GM18505 (cell line): ENCODE measurements at regions not wholly inside any gene's neighbourhood (a gene's known extent, or its start where the extent isn't known, plus 50 kb on each side); places are given as distances from the start of the nearest gene placed in this dataset.

ENCODE experiments used
- ATAC-seq: cut with Tn5 transposase; IDR thresholded peaks from one replicate; pipeline ENCODE4 v1.9.1; 2021; ENCODE audit not compliant: unreplicated experiment
- POLR2A ChIP-seq: IDR thresholded peaks from 4 replicates; pipeline ENCODE4 v1.6.1; 2011; ENCODE audit warnings: borderline replicate concordance; ENCODE audit not compliant: insufficient read depth, insufficient read length; ENCODE audit errors: extremely low read depth

DNA sequence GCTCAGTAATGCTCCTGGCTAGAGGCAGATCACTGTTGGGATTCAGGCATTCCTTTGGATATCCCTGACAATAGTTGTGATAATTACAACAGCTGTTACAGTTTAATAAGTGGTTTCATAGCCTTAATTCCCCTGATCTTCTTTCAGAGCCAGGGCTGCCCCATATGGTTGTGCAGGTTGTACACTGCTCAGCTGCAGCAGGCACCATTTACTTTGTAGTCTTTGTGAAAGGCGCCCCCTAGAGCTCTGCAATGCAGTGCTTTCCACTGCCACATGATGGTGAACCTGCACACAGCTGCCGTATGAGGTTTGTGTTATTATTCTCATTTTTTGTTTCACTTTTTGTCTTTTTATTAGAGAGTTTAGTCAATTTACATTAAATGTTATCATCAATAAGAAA, 239.1 kb downstream of the KCNS3 start:
- no peak for TF ChIP-seq POLR2A

DNA sequence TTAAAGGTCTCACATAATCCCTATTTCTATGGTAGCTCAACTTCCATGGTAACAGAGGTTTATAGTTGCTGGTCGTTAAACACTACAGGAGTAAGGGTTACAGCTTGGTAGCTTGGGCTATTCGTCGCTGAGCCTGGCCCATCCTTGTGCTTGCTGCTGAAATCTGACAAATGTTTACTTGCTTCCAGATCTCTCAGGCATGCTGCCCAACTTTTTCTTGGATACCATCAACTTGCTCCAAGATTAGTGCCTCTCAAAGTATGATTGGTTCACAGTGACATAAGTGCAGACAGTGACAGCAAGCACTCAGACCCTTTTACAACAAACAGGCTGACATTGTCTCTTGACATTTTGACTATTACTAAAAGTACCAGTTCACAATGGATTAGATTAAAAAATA, 231.8 kb downstream of the KCNS3 start:
- ATAC-seq = no peak
- TF ChIP-seq POLR2A = no peak

More for the DNA sequence above, 239.1 kb downstream of the KCNS3 start:
- peak; percentile 92 for ATAC-seq

DNA sequence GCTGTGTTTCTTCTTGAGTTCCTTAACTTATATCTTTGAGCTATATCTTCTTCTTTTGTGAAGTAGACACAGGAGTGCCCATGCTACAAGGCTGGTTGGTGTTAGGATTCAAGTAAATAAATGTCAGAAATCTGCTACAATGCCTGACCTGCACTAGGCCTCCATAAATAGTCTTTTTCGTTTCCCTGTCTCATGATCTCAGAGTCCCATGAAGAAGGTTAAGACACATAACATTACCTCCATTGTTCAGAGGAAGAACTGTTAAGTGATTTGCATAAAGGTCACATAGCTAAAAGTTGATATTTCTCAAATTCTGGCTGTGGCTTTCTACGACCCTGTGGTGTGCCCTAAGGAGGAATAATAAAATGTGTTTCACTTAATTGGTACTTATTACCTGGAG, 228.4 kb downstream of the KCNS3 start:
- no peak for ATAC-seq
- no peak for TF ChIP-seq POLR2A

DNA sequence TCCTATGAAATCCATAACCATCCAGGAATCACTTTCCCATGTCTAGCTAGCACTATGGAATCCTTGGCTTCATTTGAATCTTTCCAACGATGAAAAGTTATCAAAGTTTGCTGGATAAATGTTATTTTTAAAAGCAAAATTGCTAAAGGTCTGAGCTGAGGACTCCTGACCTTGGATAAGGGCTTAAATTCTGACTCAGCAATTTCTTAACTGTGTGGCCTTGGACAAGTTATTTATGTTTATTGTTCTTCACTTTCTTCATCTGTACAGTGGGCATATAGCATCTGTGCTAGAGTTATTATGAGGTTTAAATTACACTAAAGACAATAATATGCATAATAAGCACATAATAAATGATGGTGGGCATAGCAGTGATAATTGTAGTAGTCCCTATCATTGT, 227.5 kb downstream of the KCNS3 start:
- ATAC-seq = no peak
- no peak for TF ChIP-seq POLR2A

DNA sequence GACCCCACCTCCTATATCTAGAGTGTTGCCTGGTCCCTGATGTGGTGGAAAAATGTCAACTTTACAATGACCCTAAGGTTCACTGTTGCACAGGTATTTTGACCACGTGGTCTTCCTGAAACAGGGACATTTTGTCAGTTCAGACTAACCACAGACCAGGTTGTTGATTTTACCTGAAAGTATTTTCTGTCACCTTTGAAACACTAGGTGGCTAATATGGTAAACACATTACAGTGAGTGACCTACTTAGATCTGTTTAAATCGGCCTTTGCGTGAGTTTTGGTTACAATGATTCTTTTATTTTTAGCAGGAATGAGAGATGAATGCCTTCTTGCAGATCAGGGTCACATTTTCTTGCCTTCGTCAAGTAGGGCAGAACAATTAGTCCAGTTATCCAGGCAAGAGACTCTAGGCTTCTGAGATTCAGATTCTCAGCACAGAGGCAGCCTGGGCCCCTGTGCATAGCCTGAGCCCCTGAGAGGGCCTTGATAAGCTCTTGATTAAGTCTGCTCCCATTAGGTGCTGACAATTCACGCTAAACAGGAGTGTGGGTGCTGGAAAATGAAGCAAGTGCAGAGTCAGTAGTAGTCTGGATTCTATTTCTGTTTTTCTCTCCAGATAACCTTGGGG, 226.2 kb downstream of the KCNS3 start:
- no peak for TF ChIP-seq POLR2A
- no peak for ATAC-seq

DNA sequence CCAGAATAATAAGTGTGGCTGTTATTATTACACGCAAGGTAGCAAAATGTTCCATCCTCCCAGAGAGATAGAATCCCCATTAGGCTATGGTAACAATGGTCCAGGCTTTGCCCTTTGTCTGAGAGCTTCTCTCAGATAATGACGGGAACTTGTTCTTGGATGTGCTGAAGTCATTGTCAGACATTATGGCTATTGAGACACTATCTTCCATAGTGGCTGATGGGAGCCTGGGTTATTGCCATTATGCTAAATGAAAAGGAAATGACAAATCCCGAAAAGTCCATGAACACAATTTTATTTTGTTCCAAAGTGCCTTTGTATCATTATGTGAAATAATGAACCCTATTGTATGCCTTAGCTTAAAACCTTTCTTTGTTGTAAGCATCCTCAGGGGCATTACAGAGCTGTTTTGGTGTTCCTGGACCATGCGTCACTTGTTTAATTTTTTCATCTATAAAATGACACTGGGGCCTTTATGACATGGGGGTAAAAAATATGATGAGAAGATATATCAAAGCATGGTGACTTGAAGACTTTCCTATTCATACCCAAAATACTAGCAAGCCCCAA, 218.5 kb downstream of the KCNS3 start:
- no peak for TF ChIP-seq POLR2A
- ATAC-seq = no peak

DNA sequence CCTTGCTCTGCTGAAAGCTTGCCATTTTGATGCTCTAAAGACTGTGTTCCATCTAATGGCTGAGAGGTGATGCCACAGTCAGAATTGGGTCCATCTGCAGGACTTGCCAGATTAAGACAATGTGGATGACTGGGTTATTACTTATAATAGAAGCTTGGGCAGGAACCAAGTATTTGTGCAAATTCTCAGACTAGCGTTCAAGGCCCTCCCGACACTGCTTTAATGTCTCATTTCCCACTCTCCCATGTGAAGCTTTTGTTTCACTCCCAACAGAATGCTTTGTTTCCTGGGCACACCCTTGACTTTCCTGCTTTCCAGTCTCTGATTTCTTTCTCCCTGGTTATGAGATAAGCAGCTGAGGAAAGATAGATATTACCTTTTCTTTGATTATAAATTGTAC, 215.8 kb downstream of the KCNS3 start:
- ATAC-seq = no peak
- no peak for TF ChIP-seq POLR2A

DNA sequence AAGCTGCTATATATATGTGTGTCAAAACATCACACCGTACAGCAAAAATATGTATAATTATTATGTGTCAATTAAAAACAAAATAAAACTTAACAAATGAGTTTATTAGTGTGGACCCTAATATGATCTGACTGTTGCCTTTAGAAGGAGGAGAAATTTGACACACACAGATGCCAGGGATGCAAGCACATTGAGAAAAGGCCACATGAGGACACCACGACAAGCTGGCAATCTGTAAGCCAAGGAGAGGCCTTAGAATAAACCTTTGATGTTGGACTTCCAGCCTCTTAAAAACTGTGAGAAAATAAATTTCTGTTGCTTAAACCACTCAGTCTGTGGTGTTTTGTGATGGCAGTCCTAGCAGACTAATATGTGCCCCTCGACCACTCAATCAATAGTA, 214.7 kb downstream of the KCNS3 start:
- no peak for TF ChIP-seq POLR2A
- ATAC-seq = no peak

DNA sequence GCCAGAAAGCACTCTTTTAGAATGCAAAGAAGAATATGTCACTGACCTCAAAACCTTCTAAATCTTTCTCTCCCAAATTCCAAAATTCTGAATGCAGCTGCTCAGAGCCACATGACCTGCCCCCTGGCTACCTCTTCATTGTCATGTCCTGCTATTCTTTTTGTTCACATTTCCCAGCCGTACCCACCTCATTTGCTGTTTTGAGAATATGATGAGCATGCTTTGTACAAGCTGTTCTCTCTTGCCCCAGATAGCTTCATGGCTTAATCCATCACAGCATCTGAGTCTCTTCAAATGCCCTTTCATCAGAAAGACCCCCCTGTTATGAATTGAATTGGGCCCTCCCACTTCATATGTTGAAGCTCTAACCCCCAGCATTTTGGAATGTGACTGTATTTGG, 214.3 kb downstream of the KCNS3 start:
- no peak for ATAC-seq

DNA sequence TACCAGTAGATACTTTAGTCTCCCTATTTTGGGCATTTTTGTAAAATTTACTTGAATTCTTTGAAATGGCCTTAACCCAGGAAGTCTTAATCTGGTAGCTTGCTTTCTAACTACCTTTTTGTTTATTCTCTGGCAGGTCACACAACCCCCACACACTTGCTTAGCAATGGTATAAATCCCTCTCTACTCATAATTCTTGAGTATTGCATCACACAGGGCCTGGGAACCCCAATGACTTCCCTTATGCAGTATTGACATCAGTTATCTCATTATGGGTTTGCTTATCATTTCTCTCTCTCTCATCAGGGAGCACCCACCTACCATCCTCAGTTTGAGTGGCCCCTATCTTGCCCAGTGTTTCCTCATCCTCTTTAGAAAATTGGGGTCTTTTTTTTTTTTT, 207.1 kb downstream of the KCNS3 start:
- TF ChIP-seq POLR2A = no peak
- ATAC-seq = no peak

More for the DNA sequence above, 214.3 kb downstream of the KCNS3 start:
- no peak for TF ChIP-seq POLR2A

DNA sequence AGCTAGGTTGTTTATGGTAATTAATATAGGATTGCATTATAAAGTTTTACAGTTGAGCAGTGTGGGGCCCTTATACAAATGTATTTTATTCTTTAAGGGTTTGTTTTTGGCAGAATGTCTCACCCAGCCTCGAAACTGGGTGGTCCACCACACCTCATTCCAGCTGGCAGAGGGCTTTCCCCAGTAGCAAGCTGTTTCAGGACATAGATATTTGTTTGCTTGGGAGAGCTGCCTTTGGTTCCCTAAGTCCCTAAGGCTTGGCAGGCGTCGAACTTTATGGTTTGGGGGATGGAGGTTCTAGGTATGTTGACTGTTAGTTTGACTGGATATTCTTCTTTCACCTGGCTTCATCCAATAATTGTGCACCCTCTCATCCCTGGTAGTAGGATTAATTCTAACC, 205.9 kb downstream of the KCNS3 start:
- ATAC-seq = no peak

DNA sequence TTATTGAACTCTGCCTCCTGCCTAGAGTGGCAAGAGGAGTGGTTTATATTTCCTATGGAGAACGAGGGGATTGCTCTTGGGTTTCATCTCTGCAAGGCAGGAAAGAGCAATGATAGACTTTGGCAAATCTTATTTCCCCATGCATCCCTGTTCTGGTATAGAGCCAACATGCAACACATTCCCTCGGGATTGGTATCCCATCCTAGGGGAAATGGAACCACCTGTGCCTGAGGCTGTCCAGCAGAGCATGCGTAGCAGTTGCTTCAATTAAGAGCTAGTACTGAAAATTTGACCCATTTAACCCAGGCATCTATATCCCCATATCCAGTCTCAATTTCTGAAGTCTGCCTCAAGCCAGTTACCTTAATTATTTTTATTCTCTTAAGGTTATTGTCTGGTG, 205.3 kb downstream of the KCNS3 start:
- TF ChIP-seq POLR2A = no peak
- ATAC-seq = no peak

More for the DNA sequence above, 205.9 kb downstream of the KCNS3 start:
- TF ChIP-seq POLR2A = no peak

DNA sequence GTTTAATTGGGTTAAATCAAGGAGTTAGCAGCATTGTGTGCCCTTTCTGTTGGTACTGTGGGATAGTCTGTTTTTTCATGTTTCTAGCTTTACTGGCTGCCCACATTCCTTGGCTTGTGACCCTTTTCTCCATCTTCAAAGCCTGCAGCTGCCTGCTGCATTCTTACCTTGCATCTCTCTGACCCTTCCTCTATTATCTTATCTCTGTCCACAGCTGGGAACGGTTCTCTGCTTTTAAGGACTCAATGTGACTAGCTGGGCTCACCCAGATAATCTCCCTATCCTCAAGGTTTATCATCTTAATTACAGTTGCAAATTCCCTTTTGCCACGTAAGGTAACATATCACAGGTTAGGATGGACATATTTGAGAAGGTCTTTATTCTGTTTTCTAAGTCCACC, 199.7 kb downstream of the KCNS3 start:
- no peak for ATAC-seq
- no peak for TF ChIP-seq POLR2A

DNA sequence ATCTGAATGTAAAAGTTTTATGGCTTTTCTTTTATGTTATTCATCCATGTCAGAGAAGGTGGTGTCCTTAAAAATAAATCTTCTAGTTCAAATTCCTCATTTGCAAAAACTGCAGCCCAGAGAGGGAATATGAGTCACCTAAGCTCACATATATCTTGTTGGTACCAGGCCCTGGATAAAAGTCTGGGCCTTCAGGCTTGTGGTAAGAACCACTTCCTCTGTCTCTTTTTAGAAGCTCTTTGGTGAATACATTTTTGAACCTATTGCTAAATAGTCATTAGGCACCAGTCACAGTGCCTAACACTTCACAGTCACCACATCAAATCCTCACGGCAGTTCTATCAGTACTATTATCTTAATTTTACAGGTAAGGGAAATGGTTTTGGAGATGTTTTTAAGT, 199.2 kb downstream of the KCNS3 start:
- no peak for TF ChIP-seq POLR2A
- ATAC-seq = no peak
